Prostate gland (tissue), 2 donors: ENCODE measurements at regions not wholly inside any gene's neighbourhood (a gene's known extent, or its start where the extent isn't known, plus 50 kb on each side); places are given as distances from the start of the nearest gene placed in this dataset.

Experiments used
- DNase-seq: peaks from one replicate; pipeline ENCODE4 v3.0.0-alpha.2; 2019; ENCODE audit warnings: low spot score
- H3K27ac ChIP-seq, 2 donors: fragments of 200-600 bp; sonication (generic); 2 replicates each; pipeline ENCODE4 v1.5.1; 2017 to 2019
- H3K27me3 ChIP-seq: fragments of 200-600 bp; sonication (generic); replicated peaks from 2 replicates; pipeline ENCODE4 v1.5.1; 2019; ENCODE audit not compliant: insufficient read depth
- H3K36me3 ChIP-seq, 2 donors: fragments of 200-600 bp; sonication (generic); 1 replicate in 1 of 2; 2 replicates in 1 of 2; pipeline versions ENCODE4 v1.5.1 to v1.8.1; 2017 to 2019
- H3K4me1 ChIP-seq: fragments of 200-600 bp; sonication (generic); replicated peaks from 2 replicates; pipeline ENCODE4 v1.5.1; 2019
- H3K4me3 ChIP-seq, 2 donors: fragments of 200-600 bp; sonication (generic); 2 replicates each; pipeline ENCODE4 v1.5.1; 2017 to 2019
- H3K9me3 ChIP-seq: fragments of 200-600 bp; sonication (generic); 2 replicates; pipeline ENCODE4 v1.5.1; 2017
- POLR2A ChIP-seq: fragments of 450-650 bp; IDR thresholded peaks from one replicate; pipeline ENCODE4 v1.6.1; 2016; ENCODE audit warnings: antibody characterized with exemption, mild to moderate bottlenecking
- POLR2AphosphoS5 ChIP-seq: sonication (generic); formaldehyde crosslinking; IDR thresholded peaks from one replicate; pipeline ENCODE4 v1.6.1; 2017; ENCODE audit warnings: antibody characterized with exemption
- WGBS: methylation state at CpG from one replicate; pipeline ENCODE4 v1.1.5; 2018; 5-methylcytosine and 5-hydroxymethylcytosine counted together
- intact Hi-C: fragments of 100-400 bp; cut with DNase I; formaldehyde crosslinking; loops from one replicate; pipeline ENCODE4 v1.14.2; 2022
- TF ChIP-seq, protein P1 (sequence below), 4 experiments: fragments of 200-600 bp in 2 of 4; fragments of 450-650 bp in 2 of 4; sonication (generic) in 2 of 4; IDR thresholded peaks; 1 replicate in 3 of 4; 2 replicates in 1 of 4; pipeline ENCODE4 v1.5.1; 2016 to 2019; ENCODE audit warnings: antibody characterized with exemption in 4 of 4, mild to moderate bottlenecking in 2 of 4, moderate library complexity in 2 of 4

DNA sequence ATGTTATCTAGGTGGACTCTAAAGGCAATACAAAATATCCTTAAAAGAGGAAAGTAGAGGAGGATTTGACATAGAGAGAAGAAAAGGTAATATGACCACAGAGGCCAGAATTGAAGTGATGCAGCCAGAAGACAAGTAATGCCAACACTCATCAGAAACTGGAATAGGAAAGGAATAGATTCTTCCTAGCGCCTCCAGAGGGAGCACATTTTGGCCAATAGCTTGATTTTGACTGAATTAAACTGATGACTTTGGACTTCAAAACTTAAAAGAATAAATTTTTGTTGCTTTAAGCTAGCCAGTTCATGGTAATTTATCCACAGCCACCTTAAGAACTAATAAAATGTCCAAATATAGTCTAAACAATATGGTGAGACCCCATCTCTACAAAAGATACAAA is 1921.9 kb downstream of the OLFM4 start:
- TF ChIP-seq POLR2AphosphoS5 (no peak), POLR2A (no peak)
- TF ChIP-seq, protein P1, sequence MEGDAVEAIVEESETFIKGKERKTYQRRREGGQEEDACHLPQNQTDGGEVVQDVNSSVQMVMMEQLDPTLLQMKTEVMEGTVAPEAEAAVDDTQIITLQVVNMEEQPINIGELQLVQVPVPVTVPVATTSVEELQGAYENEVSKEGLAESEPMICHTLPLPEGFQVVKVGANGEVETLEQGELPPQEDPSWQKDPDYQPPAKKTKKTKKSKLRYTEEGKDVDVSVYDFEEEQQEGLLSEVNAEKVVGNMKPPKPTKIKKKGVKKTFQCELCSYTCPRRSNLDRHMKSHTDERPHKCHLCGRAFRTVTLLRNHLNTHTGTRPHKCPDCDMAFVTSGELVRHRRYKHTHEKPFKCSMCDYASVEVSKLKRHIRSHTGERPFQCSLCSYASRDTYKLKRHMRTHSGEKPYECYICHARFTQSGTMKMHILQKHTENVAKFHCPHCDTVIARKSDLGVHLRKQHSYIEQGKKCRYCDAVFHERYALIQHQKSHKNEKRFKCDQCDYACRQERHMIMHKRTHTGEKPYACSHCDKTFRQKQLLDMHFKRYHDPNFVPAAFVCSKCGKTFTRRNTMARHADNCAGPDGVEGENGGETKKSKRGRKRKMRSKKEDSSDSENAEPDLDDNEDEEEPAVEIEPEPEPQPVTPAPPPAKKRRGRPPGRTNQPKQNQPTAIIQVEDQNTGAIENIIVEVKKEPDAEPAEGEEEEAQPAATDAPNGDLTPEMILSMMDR (IDR thresholded peaks at IDR 0.05): no peak

GRCh38 chr13:54953786-54954185 is 1925.2 kb downstream of the OLFM4 start:
- Histone ChIP-seq H3K27ac (no peak overlapping the region), H3K4me1 (no peaks in the 10 kb centered on the region), H3K36me3 (no peaks in the 10 kb centered on the region), H3K9me3 (no peaks in the 10 kb centered on the region), H3K4me3 (no peak overlapping the region), H3K27me3 (no peaks in the 10 kb centered on the region)
- intact Hi-C loops: no loop called here
- TF ChIP-seq POLR2A: no peak
- no peak for DNase-seq
- 31% methylated on average over 1 of the region's 1 CpG for WGBS

More for the DNA sequence above, 1921.9 kb downstream of the OLFM4 start:
- H3K36me3 ChIP-seq: no peaks in the 10 kb centered on the region
- WGBS: 94% methylated on average over 1 of the region's 1 CpG
- no peak for DNase-seq
- H3K27ac ChIP-seq: no peak overlapping the region
- no peaks in the 10 kb centered on the region for H3K27me3 ChIP-seq
- intact Hi-C loops: no loop called here
- no peaks in the 10 kb centered on the region for H3K4me1 ChIP-seq
- H3K4me3 ChIP-seq: no peak overlapping the region
- no peaks in the 10 kb centered on the region for H3K9me3 ChIP-seq

GRCh38 chr13:54958781-54959180 is 1930.2 kb downstream of the OLFM4 start:
- Histone ChIP-seq H3K36me3 (no peaks in the 10 kb centered on the region), H3K4me1 (no peaks in the 10 kb centered on the region), H3K27me3 (no peaks in the 10 kb centered on the region), H3K9me3 (no peaks in the 10 kb centered on the region), H3K27ac (no peak overlapping the region), H3K4me3 (no peak overlapping the region)
- DNase-seq: no peak
- WGBS: 96% methylated on average over 12 of the region's 12 CpGs
- no peak for TF ChIP-seq POLR2A
- TF ChIP-seq, protein P1 (IDR thresholded peaks at IDR 0.05): no peak
- TF ChIP-seq POLR2AphosphoS5: no peak
- intact Hi-C loops: no loop called here

GRCh38 chr13:54965881-54966280 is 1937.3 kb downstream of the OLFM4 start:
- no peaks in the 10 kb centered on the region for H3K4me1 ChIP-seq
- H3K36me3 ChIP-seq: no peaks in the 10 kb centered on the region
- no peak overlapping the region for H3K27ac ChIP-seq
- H3K27me3 ChIP-seq: no peaks in the 10 kb centered on the region
- no peak for DNase-seq
- WGBS: 82% methylated on average over 2 of the region's 2 CpGs
- TF ChIP-seq, protein P1 (IDR thresholded peaks at IDR 0.05): no peak
- no peak for TF ChIP-seq POLR2AphosphoS5
- TF ChIP-seq POLR2A: no peak
- H3K9me3 ChIP-seq: no peaks in the 10 kb centered on the region
- intact Hi-C loops: no loop called here
- H3K4me3 ChIP-seq: no peak overlapping the region

DNA sequence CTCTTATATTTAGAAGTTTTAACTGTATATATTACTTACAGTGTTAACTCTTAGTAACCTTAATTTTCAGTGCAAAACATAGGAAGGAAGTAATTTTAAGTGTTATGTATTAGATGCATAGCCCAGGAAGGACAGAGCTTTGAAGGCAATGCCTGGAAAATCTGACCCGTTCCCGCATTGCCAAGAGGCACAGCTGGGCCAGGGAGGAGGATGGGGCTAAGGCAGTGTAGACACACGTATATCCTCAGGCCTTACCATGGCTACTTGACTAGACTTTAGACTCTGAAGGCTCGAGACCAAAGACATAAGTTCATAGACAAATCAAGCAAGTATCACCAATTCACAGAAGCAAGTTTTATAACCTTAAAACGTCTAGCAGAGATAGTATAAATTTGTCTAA is 1944.2 kb downstream of the OLFM4 start:
- intact Hi-C loops: no loop called here
- no peaks in the 10 kb centered on the region for H3K9me3 ChIP-seq
- 79% methylated on average over 5 of the region's 5 CpGs for WGBS
- no peak overlapping the region for H3K27ac ChIP-seq
- H3K36me3 ChIP-seq: no peaks in the 10 kb centered on the region
- DNase-seq: no peak
- H3K4me3 ChIP-seq: no peak overlapping the region
- no peaks in the 10 kb centered on the region for H3K27me3 ChIP-seq
- no peak for TF ChIP-seq POLR2A
- TF ChIP-seq, protein P1 (IDR thresholded peaks at IDR 0.05): no peak
- no peak for TF ChIP-seq POLR2AphosphoS5
- no peaks in the 10 kb centered on the region for H3K4me1 ChIP-seq
